GM21528 (cell line): ENCODE measurements at regions not wholly inside any gene's neighbourhood (a gene's known extent, or its start where the extent isn't known, plus 50 kb on each side); places are given as distances from the start of the nearest gene placed in this dataset.
"Not testable (repeated sequence)": the region's sequence is repeated elsewhere in the genome, so short reads cannot be mapped to it uniquely, and the experiment has no call there.

Source experiments
- ATAC-seq: cut with Tn5 transposase; IDR thresholded peaks from one replicate; pipeline ENCODE4 v1.9.1; 2021; ENCODE audit warnings: mild to moderate bottlenecking, moderate library complexity; ENCODE audit not compliant: unreplicated experiment, low FRiP score

DNA sequence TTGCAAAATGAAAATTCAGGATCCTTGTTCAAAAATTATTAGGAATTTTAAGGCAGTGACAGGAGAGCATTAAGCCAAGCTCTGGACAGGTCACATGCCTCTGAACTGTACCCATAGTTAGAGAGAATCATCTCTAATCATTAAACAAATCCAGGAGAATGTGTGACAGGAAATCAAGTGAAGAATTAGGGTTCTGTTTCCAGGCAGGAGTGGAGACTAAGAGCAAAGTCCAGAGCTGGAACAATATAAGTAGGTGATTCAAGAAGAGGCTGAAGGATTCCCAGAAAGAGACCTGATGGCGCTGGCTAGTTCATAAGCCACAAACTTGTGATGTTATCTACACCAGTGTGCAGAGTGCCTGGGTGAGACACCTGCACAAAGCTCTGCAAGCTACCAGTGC is 104.6 kb upstream of the PRKG2 start:
- no peak for ATAC-seq

DNA sequence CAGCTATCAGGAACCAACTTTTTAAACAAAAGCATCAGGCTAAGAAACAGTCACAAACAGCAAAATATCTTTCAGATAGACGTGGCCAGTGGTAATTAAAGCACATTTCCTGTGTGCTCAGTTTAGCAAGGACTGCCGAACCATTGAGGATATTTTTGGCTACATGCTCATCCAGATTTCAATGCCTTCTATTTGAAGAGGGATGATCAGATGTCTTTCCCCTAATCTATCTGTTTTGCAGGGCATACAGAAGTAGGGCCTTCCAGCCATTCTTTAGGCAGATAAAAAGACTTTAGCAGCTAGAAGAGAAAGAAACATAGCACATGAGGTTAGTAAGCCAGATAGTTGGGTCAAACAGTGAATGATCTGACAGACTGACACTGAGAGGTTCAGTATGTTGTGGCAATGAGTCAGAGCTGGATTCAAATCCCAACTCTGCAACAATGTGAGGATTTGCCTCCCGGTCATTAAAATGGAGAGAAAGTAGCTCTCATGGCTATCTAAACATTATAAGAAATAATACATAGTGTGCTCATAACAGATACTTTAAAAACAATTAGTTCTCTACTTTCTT is 100.0 kb upstream of the PRKG2 start:
- ATAC-seq = no peak

DNA sequence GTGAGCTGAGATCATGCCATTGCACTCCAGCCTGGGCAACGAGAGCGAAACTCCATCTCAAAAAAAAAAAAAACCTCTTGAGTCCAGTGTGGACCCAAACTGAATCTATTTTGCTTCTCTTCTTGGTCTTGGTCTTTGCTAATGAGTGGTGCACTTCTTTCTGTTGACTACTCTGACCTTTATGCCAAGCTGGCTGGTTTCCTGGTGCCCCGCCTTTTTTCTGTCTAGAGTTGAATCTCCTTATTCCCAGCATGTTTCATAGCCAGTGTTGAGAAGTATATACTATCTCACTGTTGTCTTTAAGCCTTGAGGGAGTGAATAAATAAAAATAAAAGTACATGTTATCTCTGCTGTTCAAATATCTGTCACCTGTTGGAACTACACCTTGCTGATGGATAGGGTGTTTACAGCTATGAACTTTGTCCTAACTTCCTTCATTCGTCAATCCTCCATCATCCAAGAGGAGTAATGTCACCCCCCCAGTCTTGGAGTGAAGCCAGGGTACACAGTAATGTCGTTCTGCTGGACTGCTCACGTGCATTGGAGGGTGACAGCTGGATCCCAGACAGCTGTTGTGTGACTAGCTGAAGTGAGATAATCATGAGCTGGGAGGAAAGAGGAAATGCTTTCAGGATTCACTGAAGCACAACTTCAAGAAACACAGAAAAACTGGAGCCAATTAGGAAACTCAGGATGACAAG is 99.3 kb upstream of the PRKG2 start:
- ATAC-seq = no peak

- no peak for ATAC-seq
Observed at GRCh38 chr4:81307991-81308390, 93.0 kb upstream of the PRKG2 start.

- no peak for ATAC-seq
Observed at GRCh38 chr4:81304871-81305270, 89.8 kb upstream of the PRKG2 start.

- not testable (repeated sequence) for ATAC-seq
Observed at GRCh38 chr4:81300352-81300751, 85.3 kb upstream of the PRKG2 start.

DNA sequence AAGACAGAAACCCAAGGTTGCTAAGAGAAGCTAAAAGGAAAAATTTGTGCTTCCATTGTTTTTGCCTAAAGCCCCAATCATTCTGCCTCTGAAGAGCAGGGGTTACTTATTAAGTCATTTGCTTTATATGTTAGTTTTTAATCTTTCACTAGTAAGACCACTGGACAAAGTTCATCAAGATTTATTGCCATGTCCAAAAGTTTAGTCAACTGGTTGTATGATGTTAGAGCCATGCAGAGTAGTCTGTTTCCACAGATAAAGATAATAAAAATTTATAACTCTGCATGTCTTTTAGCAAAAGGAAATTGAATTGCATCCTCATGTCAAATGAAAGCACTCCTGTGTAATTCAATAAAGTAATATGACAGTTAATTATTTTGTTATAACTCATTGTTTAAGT is 75.8 kb upstream of the PRKG2 start:
- no peak for ATAC-seq

DNA sequence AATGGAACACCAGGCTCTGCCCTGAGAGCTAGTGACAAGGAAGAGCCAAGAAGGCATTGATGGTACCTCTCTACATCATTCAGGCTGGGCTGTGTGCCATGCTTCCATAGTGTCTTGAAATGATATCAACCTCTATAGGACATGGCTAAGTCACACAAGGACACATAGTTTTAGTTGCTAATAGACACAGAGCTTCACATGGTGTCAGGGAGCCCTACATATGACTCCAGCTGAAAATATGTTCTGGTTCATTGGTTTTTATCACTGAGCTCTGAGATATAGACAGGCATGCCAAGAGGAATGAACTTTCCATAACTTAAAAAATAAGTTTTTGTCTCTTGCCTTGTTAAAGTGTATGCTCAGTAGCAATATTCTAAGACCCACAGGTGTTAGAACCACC is 72.1 kb upstream of the PRKG2 start:
- no peak for ATAC-seq

GRCh38 chr4:81282131-81282530 is 67.1 kb upstream of the PRKG2 start:
- no peak for ATAC-seq

- ATAC-seq = no peak
Observed at GRCh38 chr4:81274460-81274859, 59.4 kb upstream of the PRKG2 start.

GRCh38 chr4:81272671-81273070 is 57.6 kb upstream of the PRKG2 start:
- ATAC-seq = no peak
